ENCODE measurements at regions not wholly inside any gene's neighbourhood (a gene's known extent, or its start where the extent isn't known, plus 50 kb on each side); places are given as distances from the start of the nearest gene placed in this dataset.

DNA sequence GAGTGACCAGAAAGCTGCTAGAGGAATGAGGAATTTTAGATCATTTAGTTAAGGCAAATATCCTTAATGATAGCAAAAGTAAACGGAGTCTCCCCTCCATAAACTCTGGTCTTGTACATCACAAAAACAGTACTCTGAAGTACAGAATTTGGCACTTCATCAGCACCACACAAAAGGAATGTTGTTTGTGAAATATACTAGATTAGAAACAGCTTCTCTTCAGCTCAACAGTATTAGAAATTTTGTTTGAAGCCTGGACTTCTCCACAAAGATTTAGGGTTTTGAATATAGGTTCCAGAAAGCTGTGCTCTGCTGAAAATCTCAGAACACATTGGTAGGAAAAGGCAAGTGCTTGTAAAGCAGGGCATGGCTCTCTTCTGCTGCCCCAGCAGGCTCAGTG lies 135.1 kb upstream of the PTGFR start:
- H3K4me1 ChIP-seq (ENCODE audit: control insufficient read depth, insufficient read depth, low read length, unreplicated experiment) = no peaks in the 10 kb centered on the region
- H3K27ac ChIP-seq (ENCODE audit: low read depth, low read length) = no peak overlapping the region
- H2AFZ ChIP-seq (ENCODE audit: low read length, unreplicated experiment) = no peak overlapping the region
- no peaks in the 10 kb centered on the region for H3K36me3 ChIP-seq (ENCODE audit: insufficient read depth, low read length)
- no peaks in the 10 kb centered on the region for H3K79me2 ChIP-seq (ENCODE audit: control insufficient read depth, insufficient read depth, low read length, unreplicated experiment)
- no peak overlapping the region for H3K4me3 ChIP-seq (ENCODE audit: low read depth, low read length)
- no peaks in the 10 kb centered on the region for H3K27me3 ChIP-seq (ENCODE audit: insufficient read depth, low read length)

- Histone ChIP-seq H3K4me1 (ENCODE audit: control insufficient read depth, insufficient read depth, low read length, unreplicated experiment) (no peaks in the 10 kb centered on the region), H3K79me2 (ENCODE audit: control insufficient read depth, insufficient read depth, low read length, unreplicated experiment) (no peaks in the 10 kb centered on the region), H3K27me3 (ENCODE audit: insufficient read depth, low read length) (no peaks in the 10 kb centered on the region), H3K36me3 (ENCODE audit: insufficient read depth, low read length) (no peaks in the 10 kb centered on the region), H3K27ac (ENCODE audit: low read depth, low read length) (no peak overlapping the region), H2AFZ (ENCODE audit: low read length, unreplicated experiment) (no peak overlapping the region), H3K4me3 (ENCODE audit: low read depth, low read length) (no peak overlapping the region)
Measured at GRCh38 chr1:78358165-78358564, 132.6 kb upstream of the PTGFR start.

DNA sequence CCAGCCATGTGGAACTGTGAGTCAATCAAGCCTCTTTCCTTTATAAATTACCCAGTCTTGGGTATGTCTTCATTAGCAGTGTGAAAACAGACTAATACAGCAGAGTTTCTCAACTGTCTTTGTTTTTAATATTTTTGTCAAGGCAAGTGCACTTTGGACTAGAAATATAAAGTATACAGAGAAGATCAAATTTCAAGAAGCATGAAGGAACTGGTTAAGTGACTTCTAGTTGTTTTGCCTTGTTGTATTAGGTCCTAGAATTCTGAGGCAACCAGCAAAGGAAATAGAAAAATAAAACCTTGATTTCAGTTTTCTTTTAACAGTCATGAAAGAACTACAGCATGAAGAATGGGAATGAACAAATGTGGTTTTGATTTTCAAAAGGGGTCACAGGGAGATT lies 131.1 kb upstream of the PTGFR start:
- Histone ChIP-seq H3K27ac (ENCODE audit: low read depth, low read length) (no peak overlapping the region), H2AFZ (ENCODE audit: low read length, unreplicated experiment) (no peak overlapping the region), H3K4me3 (ENCODE audit: low read depth, low read length) (no peak overlapping the region)

GRCh38 chr1:78360584-78360983 lies 130.2 kb upstream of the PTGFR start:
- Histone ChIP-seq H3K27me3 (ENCODE audit: insufficient read depth, low read length) (no peaks in the 10 kb centered on the region), H3K79me2 (ENCODE audit: control insufficient read depth, insufficient read depth, low read length, unreplicated experiment) (no peaks in the 10 kb centered on the region), H3K27ac (ENCODE audit: low read depth, low read length) (no peak overlapping the region), H3K4me3 (ENCODE audit: low read depth, low read length) (no peak overlapping the region), H3K36me3 (ENCODE audit: insufficient read depth, low read length) (no peaks in the 10 kb centered on the region), H3K4me1 (ENCODE audit: control insufficient read depth, insufficient read depth, low read length, unreplicated experiment) (no peaks in the 10 kb centered on the region), H2AFZ (ENCODE audit: low read length, unreplicated experiment) (no peak overlapping the region)

More for the DNA sequence above, 131.1 kb upstream of the PTGFR start:
- no peaks in the 10 kb centered on the region for H3K36me3 ChIP-seq (ENCODE audit: insufficient read depth, low read length)
- H3K27me3 ChIP-seq (ENCODE audit: insufficient read depth, low read length) = no peaks in the 10 kb centered on the region
- no peaks in the 10 kb centered on the region for H3K4me1 ChIP-seq (ENCODE audit: control insufficient read depth, insufficient read depth, low read length, unreplicated experiment)
- no peaks in the 10 kb centered on the region for H3K79me2 ChIP-seq (ENCODE audit: control insufficient read depth, insufficient read depth, low read length, unreplicated experiment)

DNA sequence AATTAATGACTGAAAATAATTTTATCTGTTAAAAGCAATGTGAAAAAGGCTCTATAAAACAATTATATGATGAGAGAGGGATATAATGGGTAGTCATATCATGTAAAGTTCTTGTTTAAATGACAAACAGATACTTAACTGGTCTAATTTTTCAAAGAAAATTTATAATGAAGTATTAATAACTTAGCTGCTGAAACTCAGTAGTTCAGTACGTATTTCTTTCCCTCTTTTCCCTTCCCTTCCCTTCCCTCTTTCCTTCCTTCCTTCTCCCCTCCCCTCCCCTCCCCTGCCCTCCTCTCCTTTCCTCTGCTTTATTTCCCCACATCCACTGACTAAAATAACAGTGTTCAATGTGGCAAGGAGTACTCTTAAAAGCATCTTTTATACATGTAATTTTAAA lies 123.1 kb upstream of the PTGFR start:
- no peak overlapping the region for H2AFZ ChIP-seq (ENCODE audit: low read length, unreplicated experiment)
- no peaks in the 10 kb centered on the region for H3K27me3 ChIP-seq (ENCODE audit: insufficient read depth, low read length)
- H3K79me2 ChIP-seq (ENCODE audit: control insufficient read depth, insufficient read depth, low read length, unreplicated experiment) = no peaks in the 10 kb centered on the region
- peaks cover 40% of the 10 kb centered on the region for H3K4me1 ChIP-seq (ENCODE audit: control insufficient read depth, insufficient read depth, low read length, unreplicated experiment)
- no peak overlapping the region for H3K27ac ChIP-seq (ENCODE audit: low read depth, low read length)
- no peaks in the 10 kb centered on the region for H3K36me3 ChIP-seq (ENCODE audit: insufficient read depth, low read length)
- H3K4me3 ChIP-seq (ENCODE audit: low read depth, low read length) = no peak overlapping the region

GRCh38 chr1:78369546-78369945 lies 121.2 kb upstream of the PTGFR start:
- Histone ChIP-seq H3K36me3 (ENCODE audit: insufficient read depth, low read length) (no peaks in the 10 kb centered on the region), H3K4me3 (ENCODE audit: low read depth, low read length) (no peak overlapping the region; the same call in 1 of the 2 replicates), H3K4me1 (ENCODE audit: control insufficient read depth, insufficient read depth, low read length, unreplicated experiment) (peaks cover 40% of the 10 kb centered on the region), H3K79me2 (ENCODE audit: control insufficient read depth, insufficient read depth, low read length, unreplicated experiment) (no peaks in the 10 kb centered on the region), H3K27ac (ENCODE audit: low read depth, low read length) (peak overlapping the region; percentile 99), H2AFZ (ENCODE audit: low read length, unreplicated experiment) (no peak overlapping the region), H3K27me3 (ENCODE audit: insufficient read depth, low read length) (no peaks in the 10 kb centered on the region)

- Histone ChIP-seq H3K4me1 (ENCODE audit: control insufficient read depth, insufficient read depth, low read length, unreplicated experiment) (peaks cover 40% of the 10 kb centered on the region), H3K27ac (ENCODE audit: low read depth, low read length) (peak overlapping the region; percentile 99), H3K4me3 (ENCODE audit: low read depth, low read length) (peak overlapping the region; percentile 22; the same call in 1 of the 2 replicates)
Measured at GRCh38 chr1:78370356-78370755, 120.4 kb upstream of the PTGFR start.

DNA sequence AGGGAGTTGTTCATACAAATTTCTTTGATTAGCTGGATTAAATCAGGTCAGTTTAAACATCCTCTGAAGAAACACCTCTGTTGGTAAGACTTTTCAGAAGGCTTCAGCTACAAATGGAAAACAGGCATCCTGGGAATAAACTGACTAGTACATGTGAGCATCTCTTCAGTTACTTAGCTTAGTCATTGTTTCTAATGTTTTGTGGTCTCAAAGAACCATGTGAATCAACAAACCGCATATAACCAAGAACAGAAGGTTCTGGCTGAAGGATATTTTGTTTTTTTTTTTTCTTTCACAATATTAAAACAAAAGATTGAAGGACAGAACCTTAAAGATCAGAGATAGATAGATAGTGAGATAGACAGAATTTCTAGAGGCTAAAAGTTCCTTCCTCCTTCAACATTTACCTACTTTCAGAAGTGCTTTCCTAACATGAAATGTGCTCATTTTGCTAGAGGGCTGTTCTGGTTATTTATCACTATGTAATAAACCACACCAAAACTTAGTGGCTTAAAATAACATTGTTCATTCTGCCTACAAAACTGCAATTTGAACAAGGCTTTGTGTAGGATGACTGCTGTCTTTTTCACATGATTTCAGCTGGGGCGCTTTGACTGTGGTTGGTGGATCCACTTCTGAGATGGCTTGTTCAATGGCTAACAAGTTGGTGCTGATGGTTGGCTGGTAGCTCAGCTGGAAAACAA lies 119.8 kb upstream of the PTGFR start:
- Histone ChIP-seq H3K27ac (ENCODE audit: low read depth, low read length) (peak overlapping the region; percentile 99), H2AFZ (ENCODE audit: low read length, unreplicated experiment) (peak overlapping the region; percentile 77), H3K79me2 (ENCODE audit: control insufficient read depth, insufficient read depth, low read length, unreplicated experiment) (no peaks in the 10 kb centered on the region), H3K36me3 (ENCODE audit: insufficient read depth, low read length) (no peaks in the 10 kb centered on the region), H3K4me1 (ENCODE audit: control insufficient read depth, insufficient read depth, low read length, unreplicated experiment) (peaks cover 40% of the 10 kb centered on the region), H3K4me3 (ENCODE audit: low read depth, low read length) (peak overlapping the region; percentile 28; the same call in 1 of the 2 replicates), H3K27me3 (ENCODE audit: insufficient read depth, low read length) (no peaks in the 10 kb centered on the region)

More at GRCh38 chr1:78370356-78370755, 120.4 kb upstream of the PTGFR start:
- peak overlapping the region; percentile 77 for H2AFZ ChIP-seq (ENCODE audit: low read length, unreplicated experiment)
- H3K36me3 ChIP-seq (ENCODE audit: insufficient read depth, low read length) = no peaks in the 10 kb centered on the region
- H3K79me2 ChIP-seq (ENCODE audit: control insufficient read depth, insufficient read depth, low read length, unreplicated experiment) = no peaks in the 10 kb centered on the region
- H3K27me3 ChIP-seq (ENCODE audit: insufficient read depth, low read length) = no peaks in the 10 kb centered on the region

DNA sequence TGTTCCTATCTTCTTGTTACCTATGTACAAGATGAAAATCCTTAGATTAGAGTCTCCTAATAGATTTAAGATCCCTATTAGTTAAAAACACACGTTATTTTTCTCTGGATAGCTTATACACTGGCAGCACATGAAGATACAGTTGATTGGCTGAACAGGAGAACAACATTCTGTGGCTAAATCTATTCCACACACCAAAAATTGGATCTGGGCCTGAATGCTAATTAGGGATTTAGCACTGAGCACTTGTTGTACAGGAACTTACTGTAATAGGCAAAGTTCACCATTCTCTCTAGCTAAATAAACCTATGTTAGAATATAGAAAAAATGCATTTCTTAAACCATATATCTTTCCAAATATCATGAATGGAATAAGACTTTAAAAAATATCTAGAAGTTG lies 117.1 kb upstream of the PTGFR start:
- H2AFZ ChIP-seq (ENCODE audit: low read length, unreplicated experiment) = no peak overlapping the region

GRCh38 chr1:78375996-78376395 lies 114.8 kb upstream of the PTGFR start:
- Histone ChIP-seq H3K36me3 (ENCODE audit: insufficient read depth, low read length) (no peaks in the 10 kb centered on the region), H3K79me2 (ENCODE audit: control insufficient read depth, insufficient read depth, low read length, unreplicated experiment) (no peaks in the 10 kb centered on the region), H2AFZ (ENCODE audit: low read length, unreplicated experiment) (no peak overlapping the region), H3K4me3 (ENCODE audit: low read depth, low read length) (no peak overlapping the region), H3K27me3 (ENCODE audit: insufficient read depth, low read length) (no peaks in the 10 kb centered on the region), H3K4me1 (ENCODE audit: control insufficient read depth, insufficient read depth, low read length, unreplicated experiment) (peaks cover 8% of the 10 kb centered on the region), H3K27ac (ENCODE audit: low read depth, low read length) (no peak overlapping the region)

More for the DNA sequence above, 117.1 kb upstream of the PTGFR start:
- Histone ChIP-seq H3K79me2 (ENCODE audit: control insufficient read depth, insufficient read depth, low read length, unreplicated experiment) (no peaks in the 10 kb centered on the region), H3K4me1 (ENCODE audit: control insufficient read depth, insufficient read depth, low read length, unreplicated experiment) (peaks cover 31% of the 10 kb centered on the region), H3K27me3 (ENCODE audit: insufficient read depth, low read length) (no peaks in the 10 kb centered on the region), H3K4me3 (ENCODE audit: low read depth, low read length) (no peak overlapping the region), H3K36me3 (ENCODE audit: insufficient read depth, low read length) (no peaks in the 10 kb centered on the region), H3K27ac (ENCODE audit: low read depth, low read length) (no peak overlapping the region)

DNA sequence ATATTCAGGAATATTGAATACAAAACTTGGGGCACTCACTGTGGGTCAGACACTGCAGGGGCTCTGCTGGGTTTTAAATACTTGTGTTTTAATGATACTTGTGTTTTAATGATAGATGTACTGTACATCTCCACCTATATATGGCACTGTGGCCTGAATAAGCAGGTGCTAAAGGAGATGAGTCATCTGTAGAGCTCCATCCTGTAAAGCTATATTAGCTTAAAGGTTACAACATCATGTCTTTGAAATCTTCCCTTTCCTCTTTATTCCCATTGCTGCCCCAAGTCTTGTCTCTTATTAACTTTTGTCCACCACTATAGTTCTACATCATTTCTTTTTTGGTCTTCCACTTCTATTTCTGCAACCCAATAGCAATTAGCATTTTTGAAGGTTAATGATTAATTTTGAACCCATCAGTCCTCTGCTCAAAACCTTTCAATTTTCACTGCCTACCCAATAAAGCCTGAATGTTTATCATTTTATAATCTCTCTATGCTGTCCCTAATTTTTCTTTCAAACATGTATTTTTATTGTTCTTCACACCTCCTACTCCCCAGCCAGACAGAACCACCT lies 113.3 kb upstream of the PTGFR start:
- Histone ChIP-seq H3K27ac (ENCODE audit: low read depth, low read length) (no peak overlapping the region), H3K27me3 (ENCODE audit: insufficient read depth, low read length) (no peaks in the 10 kb centered on the region), H3K79me2 (ENCODE audit: control insufficient read depth, insufficient read depth, low read length, unreplicated experiment) (no peaks in the 10 kb centered on the region), H3K4me1 (ENCODE audit: control insufficient read depth, insufficient read depth, low read length, unreplicated experiment) (no peaks in the 10 kb centered on the region), H3K4me3 (ENCODE audit: low read depth, low read length) (no peak overlapping the region), H2AFZ (ENCODE audit: low read length, unreplicated experiment) (no peak overlapping the region), H3K36me3 (ENCODE audit: insufficient read depth, low read length) (no peaks in the 10 kb centered on the region)

Data from ACC112 (cell line).